Osteocyte (in vitro differentiated cells): ENCODE measurements at regions not wholly inside any gene's neighbourhood (a gene's known extent, or its start where the extent isn't known, plus 50 kb on each side); places are given as distances from the start of the nearest gene placed in this dataset.
A peak's percentile ranks its signal among the peaks of the same experiment; 100 is the strongest.

Experiments
- DNase-seq: peaks from one replicate; pipeline ENCODE4 v3.0.0; 2021; ENCODE audit warnings: mixed read lengths; ENCODE audit not compliant: unreplicated experiment; ENCODE audit errors: extremely low spot score
- H3K27ac Mint-ChIP-seq: one replicate; pipeline ENCODE4 v1.8.0; 2021; ENCODE audit warnings: mild to moderate bottlenecking, mixed read lengths; ENCODE audit not compliant: unreplicated experiment
- H3K27me3 Mint-ChIP-seq: one replicate; pipeline ENCODE4 v1.8.0; 2021; ENCODE audit warnings: mixed read lengths; ENCODE audit not compliant: unreplicated experiment
- H3K36me3 Mint-ChIP-seq: one replicate; pipeline ENCODE4 v1.8.0; 2021; ENCODE audit warnings: mixed read lengths; ENCODE audit not compliant: unreplicated experiment
- H3K4me1 Mint-ChIP-seq: one replicate; pipeline ENCODE4 v1.8.0; 2021; ENCODE audit warnings: mixed read lengths; ENCODE audit not compliant: unreplicated experiment
- H3K4me3 Mint-ChIP-seq: one replicate; pipeline ENCODE4 v1.8.0; 2021; ENCODE audit warnings: mild to moderate bottlenecking, moderate library complexity, mixed read lengths; ENCODE audit not compliant: unreplicated experiment
- H3K9me3 Mint-ChIP-seq: one replicate; pipeline ENCODE4 v1.8.0; 2021; ENCODE audit warnings: mixed read lengths; ENCODE audit not compliant: unreplicated experiment
- CTCF ChIP-seq: fragments of 200-600 bp; sonication (generic); IDR thresholded peaks from 2 replicates; pipeline ENCODE4 v1.5.0; 2021; ENCODE audit warnings: antibody characterized with exemption, mild to moderate bottlenecking, moderate library complexity

- Mint-ChIP-seq H3K27me3 (no peaks in the 10 kb centered on the region), H3K36me3 (no peaks in the 10 kb centered on the region), H3K9me3 (peaks cover 17% of the 10 kb centered on the region), H3K27ac (no peak overlapping the region), H3K4me1 (no peaks in the 10 kb centered on the region), H3K4me3 (no peak overlapping the region)
- peak; percentile 51 for DNase-seq
- TF ChIP-seq CTCF, result no peak
These were observed 139.3 kb upstream of the ZNF507 start for GRCh38 chr19:32206065-32206464.

GRCh38 chr19:32208060-32208459 is 137.3 kb upstream of the ZNF507 start:
- H3K9me3 Mint-ChIP-seq, result peaks cover 24% of the 10 kb centered on the region
- TF ChIP-seq CTCF, result no peak
- H3K27ac Mint-ChIP-seq, result no peak overlapping the region
- peak; percentile 65 for DNase-seq
- H3K4me1 Mint-ChIP-seq, result no peaks in the 10 kb centered on the region
- no peaks in the 10 kb centered on the region for H3K27me3 Mint-ChIP-seq
- no peak overlapping the region for H3K4me3 Mint-ChIP-seq
- H3K36me3 Mint-ChIP-seq, result no peaks in the 10 kb centered on the region

GRCh38 chr19:32219392-32219791 is 126.0 kb upstream of the ZNF507 start:
- H3K4me1 Mint-ChIP-seq, result no peaks in the 10 kb centered on the region

GRCh38 chr19:32219881-32220472 is 125.4 kb upstream of the ZNF507 start:
- TF ChIP-seq CTCF, result no peak
- H3K4me1 Mint-ChIP-seq, result peaks cover 2% of the 10 kb centered on the region
- peaks cover 12% of the 10 kb centered on the region for H3K27me3 Mint-ChIP-seq
- no peak overlapping the region for H3K27ac Mint-ChIP-seq
- no peak overlapping the region for H3K4me3 Mint-ChIP-seq
- no peaks in the 10 kb centered on the region for H3K9me3 Mint-ChIP-seq
- H3K36me3 Mint-ChIP-seq, result no peaks in the 10 kb centered on the region
- no peak for DNase-seq

More at GRCh38 chr19:32219392-32219791, 126.0 kb upstream of the ZNF507 start:
- Mint-ChIP-seq H3K4me3 (no peak overlapping the region), H3K27ac (no peak overlapping the region), H3K27me3 (peaks cover 8% of the 10 kb centered on the region), H3K36me3 (no peaks in the 10 kb centered on the region), H3K9me3 (no peaks in the 10 kb centered on the region)
- DNase-seq, result no peak
- no peak for TF ChIP-seq CTCF

- Mint-ChIP-seq H3K9me3 (no peaks in the 10 kb centered on the region), H3K36me3 (no peaks in the 10 kb centered on the region), H3K27me3 (peaks cover 14% of the 10 kb centered on the region)
These were observed 124.5 kb upstream of the ZNF507 start for GRCh38 chr19:32220951-32221350.

More at GRCh38 chr19:32220951-32221350, 124.5 kb upstream of the ZNF507 start:
- TF ChIP-seq CTCF, result no peak
- Mint-ChIP-seq H3K4me1 (peaks cover 2% of the 10 kb centered on the region), H3K27ac (no peak overlapping the region), H3K4me3 (no peak overlapping the region)
- DNase-seq, result no peak
